ENCODE measurements at regions not wholly inside any gene's neighbourhood (a gene's known extent, or its start where the extent isn't known, plus 50 kb on each side); places are given as distances from the start of the nearest gene placed in this dataset.

GRCh38 chr9:20184541-20184940 is 395.7 kb upstream of the SLC24A2 start:
- TF ChIP-seq JUND (IDR thresholded peaks at IDR 0.05; ENCODE audit: low read depth), result no peak
- in situ Hi-C loops (cut with HindIII; ENCODE audit: low pct_unique_long_range_greater_than_20kb, low sequenced_read_pairs), result no loop called here

GRCh38 chr9:20178679-20179078 is 389.8 kb upstream of the SLC24A2 start:
- in situ Hi-C loops (cut with HindIII; ENCODE audit: low pct_unique_long_range_greater_than_20kb, low sequenced_read_pairs), result no loop called here
- TF ChIP-seq JUND (IDR thresholded peaks at IDR 0.05; ENCODE audit: low read depth), result no peak
- DNase-seq (ENCODE audit: low read depth in 1 of 2, low spot score in 1 of 2), result no peak

More at GRCh38 chr9:20184541-20184940, 395.7 kb upstream of the SLC24A2 start:
- no peak for DNase-seq (ENCODE audit: low read depth in 1 of 2, low spot score in 1 of 2)

GRCh38 chr9:20178197-20178596 is 389.4 kb upstream of the SLC24A2 start:
- DNase-seq (ENCODE audit: low read depth in 1 of 2, low spot score in 1 of 2), result no peak
- no peak for TF ChIP-seq JUND (IDR thresholded peaks at IDR 0.05; ENCODE audit: low read depth)
- in situ Hi-C loops (cut with HindIII; ENCODE audit: low pct_unique_long_range_greater_than_20kb, low sequenced_read_pairs), result no loop called here

GRCh38 chr9:20170122-20170521 is 381.3 kb upstream of the SLC24A2 start:
- TF ChIP-seq JUND (IDR thresholded peaks at IDR 0.05; ENCODE audit: low read depth), result no peak
- in situ Hi-C loops (cut with HindIII; ENCODE audit: low pct_unique_long_range_greater_than_20kb, low sequenced_read_pairs), result no loop called here
- DNase-seq (ENCODE audit: low read depth in 1 of 2, low spot score in 1 of 2), result no peak

- DNase-seq (ENCODE audit: low read depth in 1 of 2, low spot score in 1 of 2), result no peak
- in situ Hi-C loops (cut with HindIII; ENCODE audit: low pct_unique_long_range_greater_than_20kb, low sequenced_read_pairs), result no loop called here
- no peak for TF ChIP-seq JUND (IDR thresholded peaks at IDR 0.05; ENCODE audit: low read depth)
Observed at GRCh38 chr9:20152151-20152725, 363.4 kb upstream of the SLC24A2 start.

GRCh38 chr9:20148416-20148815 is 359.6 kb upstream of the SLC24A2 start:
- no peak for TF ChIP-seq JUND (IDR thresholded peaks at IDR 0.05; ENCODE audit: low read depth)
- in situ Hi-C loops (cut with HindIII; ENCODE audit: low pct_unique_long_range_greater_than_20kb, low sequenced_read_pairs), result no loop called here
- DNase-seq (ENCODE audit: low read depth in 1 of 2, low spot score in 1 of 2), result no peak

GRCh38 chr9:20144197-20144596 is 355.4 kb upstream of the SLC24A2 start:
- in situ Hi-C loops (cut with HindIII; ENCODE audit: low pct_unique_long_range_greater_than_20kb, low sequenced_read_pairs), result no loop called here
- DNase-seq (ENCODE audit: low read depth in 1 of 2, low spot score in 1 of 2), result no peak
- no peak for TF ChIP-seq JUND (IDR thresholded peaks at IDR 0.05; ENCODE audit: low read depth)

- in situ Hi-C loops (cut with HindIII; ENCODE audit: low pct_unique_long_range_greater_than_20kb, low sequenced_read_pairs), result no loop called here
Observed at GRCh38 chr9:20139763-20140290, 351.0 kb upstream of the SLC24A2 start.

GRCh38 chr9:20138841-20139240 is 350.0 kb upstream of the SLC24A2 start:
- no peak for DNase-seq (ENCODE audit: low read depth in 1 of 2, low spot score in 1 of 2)
- TF ChIP-seq JUND (IDR thresholded peaks at IDR 0.05; ENCODE audit: low read depth), result no peak
- in situ Hi-C loops (cut with HindIII; ENCODE audit: low pct_unique_long_range_greater_than_20kb, low sequenced_read_pairs), result no loop called here

More at GRCh38 chr9:20139763-20140290, 351.0 kb upstream of the SLC24A2 start:
- TF ChIP-seq JUND (IDR thresholded peaks at IDR 0.05; ENCODE audit: low read depth), result no peak
- no peak for DNase-seq (ENCODE audit: low read depth in 1 of 2, low spot score in 1 of 2)

- TF ChIP-seq JUND (IDR thresholded peaks at IDR 0.05; ENCODE audit: low read depth), result no peak
- in situ Hi-C loops (cut with HindIII; ENCODE audit: low pct_unique_long_range_greater_than_20kb, low sequenced_read_pairs), result no loop called here
- DNase-seq (ENCODE audit: low read depth in 1 of 2, low spot score in 1 of 2), result no peak
Observed at GRCh38 chr9:20138116-20138515, 349.3 kb upstream of the SLC24A2 start.

- in situ Hi-C loops (cut with HindIII; ENCODE audit: low pct_unique_long_range_greater_than_20kb, low sequenced_read_pairs), result no loop called here
- DNase-seq (ENCODE audit: low read depth in 1 of 2, low spot score in 1 of 2), result no peak
- TF ChIP-seq JUND (IDR thresholded peaks at IDR 0.05; ENCODE audit: low read depth), result no peak
Observed at GRCh38 chr9:20137425-20137824, 348.6 kb upstream of the SLC24A2 start.

- TF ChIP-seq JUND (IDR thresholded peaks at IDR 0.05; ENCODE audit: low read depth), result no peak
- in situ Hi-C loops (cut with HindIII; ENCODE audit: low pct_unique_long_range_greater_than_20kb, low sequenced_read_pairs), result no loop called here
Observed at GRCh38 chr9:20135119-20135697, 346.4 kb upstream of the SLC24A2 start.

GRCh38 chr9:20125727-20126126 is 336.9 kb upstream of the SLC24A2 start:
- no peak for TF ChIP-seq JUND (IDR thresholded peaks at IDR 0.05; ENCODE audit: low read depth)
- in situ Hi-C loops (cut with HindIII; ENCODE audit: low pct_unique_long_range_greater_than_20kb, low sequenced_read_pairs), result no loop called here
- DNase-seq (ENCODE audit: low read depth in 1 of 2, low spot score in 1 of 2), result no peak

More at GRCh38 chr9:20135119-20135697, 346.4 kb upstream of the SLC24A2 start:
- no peak for DNase-seq (ENCODE audit: low read depth in 1 of 2, low spot score in 1 of 2)
